ENCODE measurements at regions not wholly inside any gene's neighbourhood (a gene's known extent, or its start where the extent isn't known, plus 50 kb on each side); places are given as distances from the start of the nearest gene placed in this dataset.

GRCh38 chr3:5270666-5271371 lies 83.3 kb downstream of the EDEM1 start:
- Mint-ChIP-seq H3K27me3 (peaks cover 4% of the 10 kb centered on the region), H3K9me3 (no peaks in the 10 kb centered on the region), H3K4me3 (no peak overlapping the region), H3K27ac (no peak overlapping the region), H3K4me1 (no peaks in the 10 kb centered on the region), H3K36me3 (ENCODE audit: low read depth) (no peaks in the 10 kb centered on the region)
- ChIA-PET POLR2A (no interaction called here), CTCF (interaction anchor here (1.1 kb wide), 1 partner anchor 17 kb away, joined by 3 read pairs; no protein-coding TSS in a partner anchor)
- no peak for DNase-seq

GRCh38 chr3:5271372-5271683 lies 83.8 kb downstream of the EDEM1 start:
- DNase-seq = no peak
- ChIA-PET POLR2A (no interaction called here), CTCF (interaction anchor here (1.1 kb wide), 1 partner anchor 17 kb away, joined by 3 read pairs; no protein-coding TSS in a partner anchor)
- H3K27ac Mint-ChIP-seq = no peak overlapping the region
- H3K36me3 Mint-ChIP-seq (ENCODE audit: low read depth) = no peaks in the 10 kb centered on the region
- H3K27me3 Mint-ChIP-seq = peaks cover 4% of the 10 kb centered on the region
- no peak overlapping the region for H3K4me3 Mint-ChIP-seq
- no peaks in the 10 kb centered on the region for H3K9me3 Mint-ChIP-seq
- H3K4me1 Mint-ChIP-seq = no peaks in the 10 kb centered on the region

GRCh38 chr3:5272387-5272786 lies 84.9 kb downstream of the EDEM1 start:
- Mint-ChIP-seq H3K36me3 (ENCODE audit: low read depth) (no peaks in the 10 kb centered on the region), H3K4me1 (no peaks in the 10 kb centered on the region), H3K4me3 (no peak overlapping the region), H3K27ac (no peak overlapping the region), H3K27me3 (no peaks in the 10 kb centered on the region), H3K9me3 (no peaks in the 10 kb centered on the region)
- POLR2A ChIA-PET = no interaction called here
- DNase-seq = no peak
- CTCF ChIA-PET = no interaction called here

- no peaks in the 10 kb centered on the region for H3K4me1 Mint-ChIP-seq
- H3K9me3 Mint-ChIP-seq = no peaks in the 10 kb centered on the region
- no peak for DNase-seq
- POLR2A ChIA-PET = no interaction called here
- H3K27ac Mint-ChIP-seq = no peak overlapping the region
- H3K27me3 Mint-ChIP-seq = no peaks in the 10 kb centered on the region
- no peak overlapping the region for H3K4me3 Mint-ChIP-seq
- CTCF ChIA-PET = no interaction called here
- no peaks in the 10 kb centered on the region for H3K36me3 Mint-ChIP-seq (ENCODE audit: low read depth)
These were observed 86.6 kb downstream of the EDEM1 start for GRCh38 chr3:5274091-5274490.

GRCh38 chr3:5275529-5275928 lies 88.0 kb downstream of the EDEM1 start:
- Mint-ChIP-seq H3K27me3 (no peaks in the 10 kb centered on the region), H3K36me3 (ENCODE audit: low read depth) (no peaks in the 10 kb centered on the region), H3K9me3 (no peaks in the 10 kb centered on the region), H3K27ac (no peak overlapping the region), H3K4me1 (no peaks in the 10 kb centered on the region), H3K4me3 (no peak overlapping the region)
- ChIA-PET CTCF (no interaction called here), POLR2A (no interaction called here)
- no peak for DNase-seq

GRCh38 chr3:5276934-5277333 lies 89.4 kb downstream of the EDEM1 start:
- ChIA-PET CTCF (no interaction called here), POLR2A (no interaction called here)
- Mint-ChIP-seq H3K4me1 (no peaks in the 10 kb centered on the region), H3K27ac (no peak overlapping the region), H3K36me3 (ENCODE audit: low read depth) (no peaks in the 10 kb centered on the region), H3K4me3 (no peak overlapping the region), H3K9me3 (peaks cover 2% of the 10 kb centered on the region), H3K27me3 (peaks cover 5% of the 10 kb centered on the region)
- DNase-seq = no peak

- no peak for DNase-seq
- Mint-ChIP-seq H3K4me1 (no peaks in the 10 kb centered on the region), H3K27ac (no peak overlapping the region), H3K4me3 (no peak overlapping the region), H3K9me3 (peaks cover 4% of the 10 kb centered on the region), H3K36me3 (ENCODE audit: low read depth) (no peaks in the 10 kb centered on the region), H3K27me3 (peaks cover 5% of the 10 kb centered on the region)
- ChIA-PET CTCF (no interaction called here), POLR2A (interaction anchor here (0.6 kb wide), 1 partner anchor 103 kb away, joined by 4 read pairs; no protein-coding TSS in a partner anchor)
These were observed 90.2 kb downstream of the EDEM1 start for GRCh38 chr3:5277612-5278236.

GRCh38 chr3:5278666-5279065 lies 91.2 kb downstream of the EDEM1 start:
- no peaks in the 10 kb centered on the region for H3K36me3 Mint-ChIP-seq (ENCODE audit: low read depth)
- peaks cover 5% of the 10 kb centered on the region for H3K27me3 Mint-ChIP-seq
- H3K4me3 Mint-ChIP-seq = no peak overlapping the region
- POLR2A ChIA-PET = no interaction called here
- no peaks in the 10 kb centered on the region for H3K4me1 Mint-ChIP-seq
- CTCF ChIA-PET = no interaction called here
- no peak for DNase-seq
- H3K27ac Mint-ChIP-seq = no peak overlapping the region
- H3K9me3 Mint-ChIP-seq = peaks cover 4% of the 10 kb centered on the region

- no peak for DNase-seq
- H3K9me3 Mint-ChIP-seq = peaks cover 13% of the 10 kb centered on the region
- H3K36me3 Mint-ChIP-seq (ENCODE audit: low read depth) = no peaks in the 10 kb centered on the region
- H3K4me3 Mint-ChIP-seq = no peak overlapping the region
- POLR2A ChIA-PET = no interaction called here
- no peaks in the 10 kb centered on the region for H3K4me1 Mint-ChIP-seq
- CTCF ChIA-PET = no interaction called here
- H3K27ac Mint-ChIP-seq = no peak overlapping the region
- H3K27me3 Mint-ChIP-seq = peaks cover 7% of the 10 kb centered on the region
These were observed 95.2 kb downstream of the EDEM1 start for GRCh38 chr3:5282703-5283102.

- H3K4me1 Mint-ChIP-seq = no peaks in the 10 kb centered on the region
- no peak for DNase-seq
- no peak overlapping the region for H3K27ac Mint-ChIP-seq
- H3K9me3 Mint-ChIP-seq = peaks cover 20% of the 10 kb centered on the region
- peaks cover 7% of the 10 kb centered on the region for H3K27me3 Mint-ChIP-seq
- H3K4me3 Mint-ChIP-seq = no peak overlapping the region
- POLR2A ChIA-PET = no interaction called here
- H3K36me3 Mint-ChIP-seq (ENCODE audit: low read depth) = no peaks in the 10 kb centered on the region
- CTCF ChIA-PET = no interaction called here
These were observed 97.9 kb downstream of the EDEM1 start for GRCh38 chr3:5285439-5285838.

GRCh38 chr3:5290915-5291314 lies 103.4 kb downstream of the EDEM1 start:
- Mint-ChIP-seq H3K36me3 (ENCODE audit: low read depth) (no peaks in the 10 kb centered on the region), H3K9me3 (peaks cover 11% of the 10 kb centered on the region), H3K27me3 (peaks cover 5% of the 10 kb centered on the region), H3K4me3 (no peak overlapping the region), H3K4me1 (no peaks in the 10 kb centered on the region), H3K27ac (no peak overlapping the region)
- ChIA-PET POLR2A (no interaction called here), CTCF (no interaction called here)
- no peak for DNase-seq

- Mint-ChIP-seq H3K9me3 (peaks cover 8% of the 10 kb centered on the region), H3K27me3 (peaks cover 4% of the 10 kb centered on the region), H3K36me3 (ENCODE audit: low read depth) (no peaks in the 10 kb centered on the region), H3K27ac (no peak overlapping the region), H3K4me3 (no peak overlapping the region), H3K4me1 (no peaks in the 10 kb centered on the region)
- no peak for DNase-seq
- CTCF ChIA-PET = no interaction called here
- POLR2A ChIA-PET = no interaction called here
These were observed 105.0 kb downstream of the EDEM1 start for GRCh38 chr3:5292512-5292911.

GRCh38 chr3:5293207-5293606 lies 105.7 kb downstream of the EDEM1 start:
- Mint-ChIP-seq H3K4me3 (no peak overlapping the region), H3K36me3 (ENCODE audit: low read depth) (no peaks in the 10 kb centered on the region), H3K27me3 (peaks cover 4% of the 10 kb centered on the region), H3K4me1 (peaks cover 1% of the 10 kb centered on the region), H3K9me3 (peaks cover 2% of the 10 kb centered on the region), H3K27ac (no peak overlapping the region)
- POLR2A ChIA-PET = no interaction called here
- CTCF ChIA-PET = interaction anchor here (0.6 to 0.7 kb wide), 2 partner anchors 13 to 471 kb away, joined by 3 read pairs; no protein-coding TSS in a partner anchor
- no peak for DNase-seq

- H3K27me3 Mint-ChIP-seq = peaks cover 4% of the 10 kb centered on the region
- H3K4me3 Mint-ChIP-seq = no peak overlapping the region
- DNase-seq = no peak
- H3K4me1 Mint-ChIP-seq = peaks cover 2% of the 10 kb centered on the region
- H3K36me3 Mint-ChIP-seq (ENCODE audit: low read depth) = no peaks in the 10 kb centered on the region
- ChIA-PET CTCF (no interaction called here), POLR2A (no interaction called here)
- H3K27ac Mint-ChIP-seq = no peak overlapping the region
- no peaks in the 10 kb centered on the region for H3K9me3 Mint-ChIP-seq
These were observed 106.8 kb downstream of the EDEM1 start for GRCh38 chr3:5294356-5294755.
